Activated T-cell treated with anti-CD3 and anti-CD28 coated beads, Interleukin-2, amount 50 U/mL, for 24 hours (primary cell): ENCODE measurements at regions not wholly inside any gene's neighbourhood (a gene's known extent, or its start where the extent isn't known, plus 50 kb on each side); places are given as distances from the start of the nearest gene placed in this dataset.

ENCODE experiments used
- DNase-seq: peaks from one replicate; pipeline ENCODE4 v3.0.0-alpha.2; 2020
- H3K27ac Mint-ChIP-seq: 2 replicates; pipeline ENCODE4 v1.8.0; 2020; ENCODE audit warnings: mild to moderate bottlenecking, mixed read lengths
- H3K27me3 Mint-ChIP-seq: 2 replicates; pipeline ENCODE4 v1.8.0; 2020; ENCODE audit warnings: mixed read lengths
- H3K36me3 Mint-ChIP-seq: 2 replicates; pipeline ENCODE4 v1.8.0; 2020; ENCODE audit warnings: low read depth, mixed read lengths
- H3K4me1 Mint-ChIP-seq: 2 replicates; pipeline ENCODE4 v1.8.0; 2020; ENCODE audit warnings: low read depth, mixed read lengths
- H3K4me3 Mint-ChIP-seq: 2 replicates; pipeline ENCODE4 v1.8.0; 2020; ENCODE audit warnings: mild to moderate bottlenecking, moderate library complexity, mixed read lengths
- H3K9me3 Mint-ChIP-seq: 2 replicates; pipeline ENCODE4 v1.8.0; 2020; ENCODE audit warnings: mixed read lengths

GRCh38 chr13:100899720-100900316, 225.2 kb upstream of the TMTC4 start:
- no peak for DNase-seq
- Mint-ChIP-seq H3K36me3 (no peaks in the 10 kb centered on the region), H3K4me1 (no peaks in the 10 kb centered on the region)

GRCh38 chr13:100898431-100898830, 223.8 kb upstream of the TMTC4 start:
- H3K4me1 Mint-ChIP-seq, result no peaks in the 10 kb centered on the region
- no peaks in the 10 kb centered on the region for H3K36me3 Mint-ChIP-seq
- H3K9me3 Mint-ChIP-seq, result no peaks in the 10 kb centered on the region

More at GRCh38 chr13:100899720-100900316, 225.2 kb upstream of the TMTC4 start:
- peaks cover 25% of the 10 kb centered on the region for H3K27me3 Mint-ChIP-seq
- no peaks in the 10 kb centered on the region for H3K9me3 Mint-ChIP-seq
- H3K4me3 Mint-ChIP-seq, result no peak overlapping the region
- no peak overlapping the region for H3K27ac Mint-ChIP-seq

GRCh38 chr13:100895651-100896050, 221.1 kb upstream of the TMTC4 start:
- no peaks in the 10 kb centered on the region for H3K9me3 Mint-ChIP-seq
- DNase-seq, result no peak
- H3K36me3 Mint-ChIP-seq, result no peaks in the 10 kb centered on the region
- no peaks in the 10 kb centered on the region for H3K4me1 Mint-ChIP-seq
- no peak overlapping the region for H3K27ac Mint-ChIP-seq
- H3K4me3 Mint-ChIP-seq, result no peak overlapping the region
- H3K27me3 Mint-ChIP-seq, result peaks cover 4% of the 10 kb centered on the region

More at GRCh38 chr13:100898431-100898830, 223.8 kb upstream of the TMTC4 start:
- Mint-ChIP-seq H3K27ac (no peak overlapping the region), H3K4me3 (no peak overlapping the region), H3K27me3 (peaks cover 12% of the 10 kb centered on the region)
- no peak for DNase-seq

- Mint-ChIP-seq H3K4me1 (no peaks in the 10 kb centered on the region), H3K9me3 (no peaks in the 10 kb centered on the region), H3K36me3 (no peaks in the 10 kb centered on the region), H3K27ac (no peak overlapping the region), H3K4me3 (no peak overlapping the region), H3K27me3 (peaks cover 3% of the 10 kb centered on the region)
- no peak for DNase-seq
Measured at GRCh38 chr13:100892981-100893380, 218.4 kb upstream of the TMTC4 start.

- H3K27ac Mint-ChIP-seq, result no peak overlapping the region
- H3K36me3 Mint-ChIP-seq, result no peaks in the 10 kb centered on the region
- no peak for DNase-seq
- no peaks in the 10 kb centered on the region for H3K4me1 Mint-ChIP-seq
- H3K9me3 Mint-ChIP-seq, result no peaks in the 10 kb centered on the region
- H3K27me3 Mint-ChIP-seq, result peaks cover 6% of the 10 kb centered on the region
- H3K4me3 Mint-ChIP-seq, result no peak overlapping the region
Measured at GRCh38 chr13:100890645-100891044, 216.1 kb upstream of the TMTC4 start.

- H3K27ac Mint-ChIP-seq, result no peak overlapping the region
- DNase-seq, result no peak
- peaks cover 8% of the 10 kb centered on the region for H3K27me3 Mint-ChIP-seq
- no peaks in the 10 kb centered on the region for H3K9me3 Mint-ChIP-seq
- no peaks in the 10 kb centered on the region for H3K4me1 Mint-ChIP-seq
- no peak overlapping the region for H3K4me3 Mint-ChIP-seq
- no peaks in the 10 kb centered on the region for H3K36me3 Mint-ChIP-seq
Measured at GRCh38 chr13:100887729-100888151, 213.1 kb upstream of the TMTC4 start.

- no peaks in the 10 kb centered on the region for H3K36me3 Mint-ChIP-seq
- H3K4me3 Mint-ChIP-seq, result no peak overlapping the region
- H3K9me3 Mint-ChIP-seq, result no peaks in the 10 kb centered on the region
- no peak overlapping the region for H3K27ac Mint-ChIP-seq
- DNase-seq, result no peak
- H3K27me3 Mint-ChIP-seq, result peaks cover 32% of the 10 kb centered on the region
- H3K4me1 Mint-ChIP-seq, result no peaks in the 10 kb centered on the region
Measured at GRCh38 chr13:100883453-100883852, 208.9 kb upstream of the TMTC4 start.

- Mint-ChIP-seq H3K27ac (no peak overlapping the region), H3K9me3 (no peaks in the 10 kb centered on the region)
- no peak for DNase-seq
Measured at GRCh38 chr13:100881291-100881864, 206.8 kb upstream of the TMTC4 start.

GRCh38 chr13:100880166-100880565, 205.6 kb upstream of the TMTC4 start:
- DNase-seq, result no peak
- Mint-ChIP-seq H3K9me3 (peaks cover 2% of the 10 kb centered on the region), H3K4me3 (no peak overlapping the region), H3K27ac (no peak overlapping the region), H3K36me3 (no peaks in the 10 kb centered on the region), H3K4me1 (peaks cover 12% of the 10 kb centered on the region), H3K27me3 (peaks cover 44% of the 10 kb centered on the region)

More at GRCh38 chr13:100881291-100881864, 206.8 kb upstream of the TMTC4 start:
- H3K4me1 Mint-ChIP-seq, result peaks cover 2% of the 10 kb centered on the region
- no peaks in the 10 kb centered on the region for H3K36me3 Mint-ChIP-seq
- peaks cover 43% of the 10 kb centered on the region for H3K27me3 Mint-ChIP-seq
- H3K4me3 Mint-ChIP-seq, result no peak overlapping the region

- Mint-ChIP-seq H3K9me3 (peaks cover 2% of the 10 kb centered on the region), H3K27ac (no peak overlapping the region), H3K27me3 (peaks cover 50% of the 10 kb centered on the region), H3K36me3 (no peaks in the 10 kb centered on the region), H3K4me3 (no peak overlapping the region), H3K4me1 (peaks cover 14% of the 10 kb centered on the region)
- DNase-seq, result no peak
Measured at GRCh38 chr13:100879255-100879654, 204.7 kb upstream of the TMTC4 start.

GRCh38 chr13:100876044-100876403, 201.4 kb upstream of the TMTC4 start:
- peaks cover 14% of the 10 kb centered on the region for H3K4me1 Mint-ChIP-seq
- H3K27me3 Mint-ChIP-seq, result peaks cover 67% of the 10 kb centered on the region
- H3K9me3 Mint-ChIP-seq, result peaks cover 2% of the 10 kb centered on the region
- no peak overlapping the region for H3K4me3 Mint-ChIP-seq
- no peak overlapping the region for H3K27ac Mint-ChIP-seq
- DNase-seq, result no peak
- no peaks in the 10 kb centered on the region for H3K36me3 Mint-ChIP-seq

GRCh38 chr13:100875392-100876043, 200.9 kb upstream of the TMTC4 start:
- Mint-ChIP-seq H3K27ac (peak overlapping the region; percentile 92), H3K27me3 (peaks cover 68% of the 10 kb centered on the region), H3K4me3 (no peak overlapping the region), H3K4me1 (peaks cover 14% of the 10 kb centered on the region), H3K36me3 (no peaks in the 10 kb centered on the region), H3K9me3 (peaks cover 2% of the 10 kb centered on the region)
- no peak for DNase-seq

- Mint-ChIP-seq H3K27ac (no peak overlapping the region), H3K9me3 (peaks cover 5% of the 10 kb centered on the region), H3K27me3 (peaks cover 50% of the 10 kb centered on the region), H3K36me3 (no peaks in the 10 kb centered on the region), H3K4me3 (no peak overlapping the region), H3K4me1 (peaks cover 14% of the 10 kb centered on the region)
- DNase-seq, result no peak
Measured at GRCh38 chr13:100872761-100873160, 198.2 kb upstream of the TMTC4 start.

- Mint-ChIP-seq H3K4me1 (peaks cover 7% of the 10 kb centered on the region), H3K27ac (no peak overlapping the region), H3K27me3 (peaks cover 39% of the 10 kb centered on the region), H3K9me3 (peaks cover 16% of the 10 kb centered on the region), H3K36me3 (no peaks in the 10 kb centered on the region), H3K4me3 (no peak overlapping the region)
- no peak for DNase-seq
Measured at GRCh38 chr13:100870898-100871297, 196.3 kb upstream of the TMTC4 start.

GRCh38 chr13:100860866-100861265, 186.3 kb upstream of the TMTC4 start:
- Mint-ChIP-seq H3K9me3 (peaks cover 6% of the 10 kb centered on the region), H3K4me3 (no peak overlapping the region), H3K4me1 (no peaks in the 10 kb centered on the region), H3K27me3 (peaks cover 7% of the 10 kb centered on the region), H3K36me3 (no peaks in the 10 kb centered on the region), H3K27ac (no peak overlapping the region)
- no peak for DNase-seq
